Stimulated activated CD4-positive, alpha-beta T cell treated with anti-CD3 and anti-CD28 coated beads, TNF-alpha, amount 100 ng/mL, for 48 hours (primary cell): ENCODE measurements at regions not wholly inside any gene's neighbourhood (a gene's known extent, or its start where the extent isn't known, plus 50 kb on each side); places are given as distances from the start of the nearest gene placed in this dataset.

Experiments
- DNase-seq, 3 donors: peaks; one replicate each; pipeline ENCODE4 v3.0.0-alpha.2; 2020; ENCODE audit warnings: low read depth in 3 of 3

DNA sequence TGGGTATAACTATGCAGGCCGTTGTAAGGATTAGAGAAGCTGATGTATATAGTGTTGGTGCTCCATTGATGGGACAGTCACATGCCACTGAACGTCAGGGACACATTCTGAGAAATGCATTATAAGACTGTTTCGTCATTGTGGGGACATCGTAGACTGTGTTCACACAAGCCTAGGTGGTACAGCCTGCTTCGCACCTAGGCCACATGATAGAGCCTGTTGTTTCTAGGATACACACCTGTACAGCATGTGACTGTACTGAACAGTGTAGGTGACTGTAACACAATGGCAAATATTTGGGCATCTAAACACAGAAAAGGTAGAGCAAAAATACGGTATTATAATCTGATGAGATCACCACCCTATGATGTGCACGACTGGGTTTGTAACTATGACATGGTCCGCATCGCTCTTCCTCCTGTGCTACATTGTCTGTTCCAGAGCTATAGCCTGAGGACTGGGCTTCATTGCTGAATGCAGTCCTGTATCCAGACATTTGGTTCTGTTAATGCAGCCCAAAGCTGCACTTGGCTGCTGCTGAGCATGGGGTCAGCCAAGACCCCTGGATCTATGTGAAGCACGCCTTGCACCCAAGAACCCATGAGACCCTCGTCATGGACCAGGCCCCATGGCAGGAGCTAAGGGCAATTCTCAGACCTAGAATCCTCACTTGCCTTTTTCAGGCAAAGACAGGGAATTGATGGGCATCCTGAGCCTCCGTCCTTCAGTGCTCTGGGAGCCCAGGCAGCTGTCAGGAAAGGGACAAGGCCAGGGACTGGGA is 51.1 kb upstream of the THY1 start:
- DNase-seq, result no peak

DNA sequence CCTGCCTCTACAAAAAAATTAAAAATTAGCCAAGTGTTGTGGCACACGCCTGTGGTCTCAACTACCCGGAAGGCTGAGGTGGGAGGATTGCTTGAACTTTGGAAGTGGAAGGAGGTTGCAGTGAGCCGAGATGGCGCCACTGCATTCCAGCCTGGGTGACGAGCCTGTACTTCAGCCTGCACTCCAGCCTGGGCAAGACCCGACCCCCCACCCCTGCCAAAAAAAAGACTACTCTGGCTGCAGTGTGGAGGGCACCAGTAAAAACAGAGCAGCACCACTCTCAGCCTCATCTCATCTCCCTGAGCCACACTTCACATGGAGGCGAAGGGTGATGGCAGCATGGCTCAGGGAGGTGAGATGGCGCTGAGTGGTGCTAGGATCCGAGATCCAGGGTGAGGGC is 50.3 kb upstream of the THY1 start:
- DNase-seq, result no peak

DNA sequence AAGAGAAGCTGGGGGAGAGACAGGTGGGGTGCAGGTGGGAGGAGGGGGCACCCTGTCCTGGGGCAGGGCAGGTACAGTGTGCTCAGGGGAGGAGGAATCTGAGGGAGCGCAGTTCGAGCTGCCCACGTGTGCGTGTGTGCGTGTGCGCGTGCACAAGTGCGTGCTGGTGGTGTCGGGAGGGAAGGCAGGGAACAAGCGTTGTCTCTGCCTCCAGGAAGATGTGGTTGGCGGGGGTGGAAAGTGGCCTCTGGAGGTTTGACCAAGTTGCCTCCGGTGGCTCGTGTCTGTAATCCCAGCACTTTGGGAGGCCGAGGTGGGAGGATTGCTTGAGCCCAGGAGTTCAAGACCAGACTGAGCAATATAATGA is 49.9 kb upstream of the THY1 start:
- no peak for DNase-seq
